IPS DF 6.9 (cell line): ENCODE measurements at regions not wholly inside any gene's neighbourhood (a gene's known extent, or its start where the extent isn't known, plus 50 kb on each side); places are given as distances from the start of the nearest gene placed in this dataset.

ENCODE experiments used
- DNase-seq: peaks from one replicate; pipeline ENCODE4 v3.0.0-alpha.2; 2013; ENCODE audit warnings: low read depth, low spot score
- H3K27ac ChIP-seq: one replicate; pipeline ENCODE4 v1.5.1; 2013; ENCODE audit warnings: low read length, control low read depth
- H3K27me3 ChIP-seq: 2 replicates; pipeline ENCODE4 v1.6.1; 2013; ENCODE audit warnings: mild to moderate bottlenecking, low read length; ENCODE audit not compliant: control insufficient read depth, insufficient read depth
- H3K36me3 ChIP-seq: 2 replicates; pipeline ENCODE4 v1.6.1; 2013; ENCODE audit warnings: low read length; ENCODE audit not compliant: control insufficient read depth, insufficient read depth
- H3K4me1 ChIP-seq: 2 replicates; pipeline ENCODE4 v1.6.1; 2013; ENCODE audit warnings: low read length; ENCODE audit not compliant: control insufficient read depth, insufficient read depth
- H3K4me3 ChIP-seq: 2 replicates; pipeline ENCODE4 v1.5.1; 2013; ENCODE audit warnings: mild to moderate bottlenecking, low read length
- H3K9me3 ChIP-seq: 2 replicates; pipeline ENCODE4 v1.6.1; 2013; ENCODE audit warnings: low read length, inconsistent platforms; ENCODE audit not compliant: control insufficient read depth, insufficient read depth
- WGBS: extraction: QIAGEN DNeasy Blood & Tissue Kit; methylation state at CpG from one replicate; pipeline ENCODE4 v1.1.7; 2013; ENCODE audit warnings: mixed read lengths, missing lambda C conversion rate; ENCODE audit not compliant: insufficient read length, insufficient coverage; 5-methylcytosine and 5-hydroxymethylcytosine counted together

GRCh38 chr4:26120098-26120825, 200.6 kb upstream of the RBPJ start:
- no CpG with 5 or more reads among the region's 6 CpGs for WGBS
- H3K9me3 ChIP-seq = no peaks in the 10 kb centered on the region
- no peak overlapping the region for H3K27ac ChIP-seq
- H3K27me3 ChIP-seq = no peaks in the 10 kb centered on the region
- H3K4me3 ChIP-seq = no peak overlapping the region
- no peaks in the 10 kb centered on the region for H3K4me1 ChIP-seq
- DNase-seq = no peak
- H3K36me3 ChIP-seq = no peaks in the 10 kb centered on the region

GRCh38 chr4:26122690-26123089, 198.1 kb upstream of the RBPJ start:
- WGBS = no CpG with 5 or more reads among the region's 3 CpGs
- no peaks in the 10 kb centered on the region for H3K36me3 ChIP-seq

GRCh38 chr4:26124753-26125321, 196.0 kb upstream of the RBPJ start:
- H3K4me1 ChIP-seq = no peaks in the 10 kb centered on the region

More at GRCh38 chr4:26122690-26123089, 198.1 kb upstream of the RBPJ start:
- Histone ChIP-seq H3K27me3 (no peaks in the 10 kb centered on the region), H3K4me1 (no peaks in the 10 kb centered on the region), H3K9me3 (no peaks in the 10 kb centered on the region), H3K4me3 (no peak overlapping the region), H3K27ac (no peak overlapping the region)
- no peak for DNase-seq

GRCh38 chr4:26126143-26126718, 194.6 kb upstream of the RBPJ start:
- Histone ChIP-seq H3K9me3 (no peaks in the 10 kb centered on the region), H3K27me3 (no peaks in the 10 kb centered on the region), H3K36me3 (no peaks in the 10 kb centered on the region), H3K27ac (no peak overlapping the region), H3K4me1 (no peaks in the 10 kb centered on the region), H3K4me3 (no peak overlapping the region)
- no CpG with 5 or more reads among the region's 5 CpGs for WGBS
- no peak for DNase-seq

More at GRCh38 chr4:26124753-26125321, 196.0 kb upstream of the RBPJ start:
- Histone ChIP-seq H3K9me3 (no peaks in the 10 kb centered on the region), H3K27ac (no peak overlapping the region), H3K4me3 (no peak overlapping the region), H3K36me3 (no peaks in the 10 kb centered on the region), H3K27me3 (no peaks in the 10 kb centered on the region)
- no peak for DNase-seq
- WGBS = no CpG with 5 or more reads among the region's 7 CpGs

GRCh38 chr4:26126994-26127393, 193.8 kb upstream of the RBPJ start:
- no peaks in the 10 kb centered on the region for H3K27me3 ChIP-seq
- no peak overlapping the region for H3K4me3 ChIP-seq
- no peak for DNase-seq
- no CpG with 5 or more reads among the region's 4 CpGs for WGBS
- no peaks in the 10 kb centered on the region for H3K4me1 ChIP-seq
- H3K36me3 ChIP-seq = no peaks in the 10 kb centered on the region
- no peaks in the 10 kb centered on the region for H3K9me3 ChIP-seq
- H3K27ac ChIP-seq = no peak overlapping the region

GRCh38 chr4:26127851-26128337, 192.9 kb upstream of the RBPJ start:
- DNase-seq = no peak
- H3K4me1 ChIP-seq = no peaks in the 10 kb centered on the region

GRCh38 chr4:26130173-26130572, 190.6 kb upstream of the RBPJ start:
- no peak for DNase-seq
- Histone ChIP-seq H3K4me1 (no peaks in the 10 kb centered on the region), H3K27ac (no peak overlapping the region), H3K9me3 (no peaks in the 10 kb centered on the region), H3K27me3 (no peaks in the 10 kb centered on the region), H3K36me3 (no peaks in the 10 kb centered on the region), H3K4me3 (no peak overlapping the region)
- no CpG with 5 or more reads among the region's 7 CpGs for WGBS

More at GRCh38 chr4:26127851-26128337, 192.9 kb upstream of the RBPJ start:
- Histone ChIP-seq H3K4me3 (no peak overlapping the region), H3K9me3 (no peaks in the 10 kb centered on the region), H3K27me3 (no peaks in the 10 kb centered on the region), H3K27ac (no peak overlapping the region), H3K36me3 (no peaks in the 10 kb centered on the region)

GRCh38 chr4:26130841-26131432, 189.9 kb upstream of the RBPJ start:
- Histone ChIP-seq H3K27me3 (no peaks in the 10 kb centered on the region), H3K36me3 (no peaks in the 10 kb centered on the region), H3K27ac (no peak overlapping the region), H3K4me1 (no peaks in the 10 kb centered on the region), H3K9me3 (no peaks in the 10 kb centered on the region), H3K4me3 (no peak overlapping the region)
- no CpG with 5 or more reads among the region's 11 CpGs for WGBS
- DNase-seq = no peak

GRCh38 chr4:26131711-26132110, 189.1 kb upstream of the RBPJ start:
- Histone ChIP-seq H3K36me3 (no peaks in the 10 kb centered on the region), H3K27ac (no peak overlapping the region), H3K27me3 (no peaks in the 10 kb centered on the region), H3K4me1 (no peaks in the 10 kb centered on the region), H3K9me3 (no peaks in the 10 kb centered on the region), H3K4me3 (no peak overlapping the region)
- no CpG with 5 or more reads among the region's 6 CpGs for WGBS
- DNase-seq = no peak

- no CpG with 5 or more reads among the region's 6 CpGs for WGBS
- H3K27ac ChIP-seq = no peak overlapping the region
- peak; percentile 18 for DNase-seq
- no peaks in the 10 kb centered on the region for H3K4me1 ChIP-seq
- H3K4me3 ChIP-seq = no peak overlapping the region
- no peaks in the 10 kb centered on the region for H3K9me3 ChIP-seq
- no peaks in the 10 kb centered on the region for H3K36me3 ChIP-seq
- no peaks in the 10 kb centered on the region for H3K27me3 ChIP-seq
Measured at GRCh38 chr4:26132858-26133257, 188.0 kb upstream of the RBPJ start.
